IMR-90 (cell line): ENCODE measurements at regions not wholly inside any gene's neighbourhood (a gene's known extent, or its start where the extent isn't known, plus 50 kb on each side); places are given as distances from the start of the nearest gene placed in this dataset.
"Not testable (repeated sequence)": the region's sequence is repeated elsewhere in the genome, so short reads cannot be mapped to it uniquely, and the experiment has no call there.

Experiments used
- ATAC-seq: fragments of 200-7000 bp; cut with Tn5 transposase; 2 replicates; pipeline ENCODE4 v1.9.1; 2020; ENCODE audit warnings: low read depth, mild to moderate bottlenecking, moderate library complexity
- BruUV-seq: library from RNA; stranded (reverse); fragments of 400-500 nt; replicated peaks from 2 replicates; lab custom pipeline; 2021; lab: Mats Ljungman, UMichigan
- CTCF ChIA-PET: fragments of 300-600 bp; formaldehyde crosslinking; extraction: SDS; loops from one replicate; lab custom pipeline; 2021; ENCODE audit warnings: antibody characterized with exemption; lab: Yijun Ruan, JAX
- POLR2A ChIA-PET: fragments of 300-600 bp; sonication (Branson Sonifier 250); formaldehyde crosslinking; loops from one replicate; lab custom pipeline; 2022; ENCODE audit warnings: antibody characterized with exemption; ENCODE audit not compliant: unreplicated experiment; lab: Charles Lee
- DNase-seq: peaks from one replicate; pipeline ENCODE4 v3.0.0; 2013
- H2AFZ ChIP-seq: replicated peaks from 2 replicates; pipeline ENCODE3; 2013; ENCODE audit warnings: low read length, mild to moderate bottlenecking; ENCODE audit not compliant: poor library complexity
- H2AK5ac ChIP-seq: 2 replicates; pipeline ENCODE4 v1.6.1; 2013; ENCODE audit warnings: low read depth, low read length, inconsistent platforms
- H2AK9ac ChIP-seq: replicated peaks from 2 replicates; pipeline ENCODE3; 2013; ENCODE audit warnings: mild to moderate bottlenecking, low read depth, low read length, moderate library complexity; ENCODE audit not compliant: poor library complexity
- H2BK120ac ChIP-seq: 2 replicates; pipeline ENCODE4 v1.6.1; 2013; ENCODE audit warnings: low read depth, low read length, inconsistent platforms
- H2BK15ac ChIP-seq: 3 replicates; pipeline ENCODE4 v1.6.1; 2013; ENCODE audit warnings: low read depth, low read length, inconsistent platforms
- H2BK20ac ChIP-seq: 2 replicates; pipeline ENCODE4 v1.6.1; 2013; ENCODE audit warnings: low read depth, mild to moderate bottlenecking, inconsistent platforms, low read length, moderate library complexity
- H2BK5ac ChIP-seq: 2 replicates; pipeline ENCODE4 v1.6.1; 2013; ENCODE audit warnings: mild to moderate bottlenecking, low read depth, low read length, inconsistent platforms; ENCODE audit not compliant: poor library complexity, severe bottlenecking
- H3K14ac ChIP-seq: replicated peaks from 2 replicates; pipeline ENCODE4 v1.6.1; 2013; ENCODE audit warnings: low read depth, low read length, inconsistent platforms
- H3K18ac ChIP-seq: 2 replicates; pipeline ENCODE4 v1.6.1; 2013; ENCODE audit warnings: low read depth, low read length, control low read depth
- H3K23ac ChIP-seq: 2 replicates; pipeline ENCODE4 v1.6.1; 2013; ENCODE audit warnings: low read depth, low read length, inconsistent platforms
- H3K27ac ChIP-seq: 2 replicates; pipeline ENCODE4 v1.5.1; 2013; ENCODE audit warnings: mild to moderate bottlenecking, control low read depth, low read length; ENCODE audit not compliant: insufficient read depth
- H3K27me3 ChIP-seq: 2 replicates; pipeline ENCODE4 v1.6.1; 2013; ENCODE audit warnings: low read length; ENCODE audit not compliant: control insufficient read depth, insufficient read depth
- H3K36me3 ChIP-seq: 2 replicates; pipeline ENCODE4 v1.6.1; 2013; ENCODE audit warnings: low read length, mixed read lengths; ENCODE audit not compliant: control insufficient read depth, insufficient read depth
- H3K4ac ChIP-seq: 2 replicates; pipeline ENCODE4 v1.6.1; 2013; ENCODE audit warnings: low read depth, low read length, inconsistent platforms
- H3K4me1 ChIP-seq: 2 replicates; pipeline ENCODE4 v1.6.1; 2013; ENCODE audit warnings: low read length, mixed read lengths; ENCODE audit not compliant: control insufficient read depth, insufficient read depth
- H3K4me2 ChIP-seq: 2 replicates; pipeline ENCODE4 v1.6.1; 2013; ENCODE audit warnings: low read depth, mild to moderate bottlenecking, control low read depth, low read length, moderate library complexity
- H3K4me3 ChIP-seq: 2 replicates; pipeline ENCODE4 v1.5.1; 2013; ENCODE audit warnings: low read depth, mild to moderate bottlenecking, control low read depth, low read length, moderate library complexity; ENCODE audit not compliant: insufficient read depth
- H3K56ac ChIP-seq: 2 replicates; pipeline ENCODE4 v1.6.1; 2013; ENCODE audit warnings: low read length, inconsistent platforms; ENCODE audit not compliant: insufficient read depth; ENCODE audit errors: extremely low read depth
- H3K79me1 ChIP-seq, 2 experiments: 2 replicates each; pipeline ENCODE4 v1.6.1; 2013; ENCODE audit warnings: low read length in 2 of 2, inconsistent platforms in 1 of 2, low read depth in 1 of 2
- H3K9ac ChIP-seq: 2 replicates; pipeline ENCODE4 v1.6.1; 2013; ENCODE audit warnings: low read depth, low read length, control low read depth
- H3K9me1 ChIP-seq: 2 replicates; pipeline ENCODE4 v1.6.1; 2013; ENCODE audit warnings: low read length, inconsistent platforms; ENCODE audit not compliant: insufficient read depth
- H3K9me3 ChIP-seq: 2 replicates; pipeline ENCODE4 v1.6.1; 2013; ENCODE audit warnings: low read length; ENCODE audit not compliant: control insufficient read depth, insufficient read depth
- H4K20me1 ChIP-seq: 2 replicates; pipeline ENCODE4 v1.6.1; 2013; ENCODE audit warnings: low read length, inconsistent platforms; ENCODE audit not compliant: insufficient read depth
- H4K5ac ChIP-seq: 2 replicates; pipeline ENCODE4 v1.6.1; 2013; ENCODE audit warnings: mild to moderate bottlenecking, low read depth, low read length, control low read depth
- H4K8ac ChIP-seq, 2 experiments: 2 replicates each; pipeline ENCODE4 v1.6.1; 2013; ENCODE audit warnings: low read depth in 2 of 2, low read length in 2 of 2, control low read depth in 1 of 2, inconsistent platforms in 1 of 2
- H4K91ac ChIP-seq: 2 replicates; pipeline ENCODE4 v1.6.1; 2013; ENCODE audit warnings: low read depth, low read length, inconsistent platforms; ENCODE audit not compliant: insufficient read depth
- WGBS, 2 experiments: methylation state at CpG; one replicate each; pipeline versions ENCODE4 v1.1.5 to v1.1.7; 2013; ENCODE audit warnings: missing lambda C conversion rate in 2 of 2; ENCODE audit not compliant: insufficient read length in 1 of 2; ENCODE audit errors: extremely low coverage in 2 of 2; 5-methylcytosine and 5-hydroxymethylcytosine counted together
- dilution Hi-C: fragments of 300-500 bp; cut with HindIII; formaldehyde crosslinking; loops from one replicate; pipeline ENCODE4 v1.14.3; 2018; ENCODE audit warnings: low sequenced_read_pairs; ENCODE audit not compliant: unreplicated experiment
- in situ Hi-C: fragments of 300-500 bp; cut with MboI; formaldehyde crosslinking; loops from 3 replicates; pipeline ENCODE4 v1.14.3; 2019; ENCODE audit warnings: low sequenced_read_pairs, inconsistent platforms, mixed read lengths
- intact Hi-C: fragments of 100-400 bp; cut with micrococcal nuclease; formaldehyde crosslinking; loops from 2 replicates; pipeline ENCODE4 v1.10.0; 2022

- H3K4ac ChIP-seq, H2BK15ac ChIP-seq, H3K18ac ChIP-seq, H3K36me3 ChIP-seq, in situ Hi-C loops, H3K27me3 ChIP-seq, H3K9ac ChIP-seq, H2AK9ac ChIP-seq, H3K14ac ChIP-seq, H2AK5ac ChIP-seq, H3K4me1 ChIP-seq, dilution Hi-C loops, H3K4me3 ChIP-seq, H4K8ac ChIP-seq, H2BK120ac ChIP-seq, H4K5ac ChIP-seq, H2BK5ac ChIP-seq, H3K4me2 ChIP-seq, ATAC-seq, H2AFZ ChIP-seq, POLR2A ChIA-PET, intact Hi-C loops, CTCF ChIA-PET, DNase-seq, BruUV-seq, H3K79me1 ChIP-seq, H3K56ac ChIP-seq, H3K9me3 ChIP-seq, H4K20me1 ChIP-seq, H4K91ac ChIP-seq, H2BK20ac ChIP-seq, H3K27ac ChIP-seq, H3K9me1 ChIP-seq, H3K23ac ChIP-seq: not testable (repeated sequence)
- no CpG with 5 or more reads among the region's 4 CpGs for WGBS, 2 experiments
Measured at GRCh38 chr2:144638250-144638649, 118.3 kb upstream of the ZEB2 start.

- DNase-seq, H2AK9ac ChIP-seq, H3K18ac ChIP-seq, POLR2A ChIA-PET, H3K36me3 ChIP-seq, H2BK5ac ChIP-seq, H3K79me1 ChIP-seq, dilution Hi-C loops, H3K14ac ChIP-seq, H4K91ac ChIP-seq, H2AFZ ChIP-seq, H3K4me2 ChIP-seq, H2AK5ac ChIP-seq, ATAC-seq, H2BK20ac ChIP-seq, H3K56ac ChIP-seq, H2BK15ac ChIP-seq, in situ Hi-C loops, H3K4me3 ChIP-seq, H4K20me1 ChIP-seq, H2BK120ac ChIP-seq, intact Hi-C loops, H3K9me3 ChIP-seq, H4K5ac ChIP-seq, H3K9me1 ChIP-seq, H4K8ac ChIP-seq, H3K4ac ChIP-seq, H3K27ac ChIP-seq, BruUV-seq, H3K9ac ChIP-seq, H3K23ac ChIP-seq, H3K4me1 ChIP-seq, H3K27me3 ChIP-seq: not testable (repeated sequence)
- CTCF ChIA-PET, result interaction anchor here (0.6 kb wide), 1 partner anchor 672 kb away, joined by 3 read pairs; no protein-coding TSS in a partner anchor
- no CpG with 5 or more reads among the region's 1 CpG for WGBS, 2 experiments
Measured at GRCh38 chr2:144636860-144637259, 116.9 kb upstream of the ZEB2 start.
